ENCODE measurements at regions not wholly inside any gene's neighbourhood (a gene's known extent, or its start where the extent isn't known, plus 50 kb on each side); places are given as distances from the start of the nearest gene placed in this dataset.

GRCh38 chrX:97860226-97860625, 976.5 kb downstream of the RPA4 start:
- TF ChIP-seq, protein P1, sequence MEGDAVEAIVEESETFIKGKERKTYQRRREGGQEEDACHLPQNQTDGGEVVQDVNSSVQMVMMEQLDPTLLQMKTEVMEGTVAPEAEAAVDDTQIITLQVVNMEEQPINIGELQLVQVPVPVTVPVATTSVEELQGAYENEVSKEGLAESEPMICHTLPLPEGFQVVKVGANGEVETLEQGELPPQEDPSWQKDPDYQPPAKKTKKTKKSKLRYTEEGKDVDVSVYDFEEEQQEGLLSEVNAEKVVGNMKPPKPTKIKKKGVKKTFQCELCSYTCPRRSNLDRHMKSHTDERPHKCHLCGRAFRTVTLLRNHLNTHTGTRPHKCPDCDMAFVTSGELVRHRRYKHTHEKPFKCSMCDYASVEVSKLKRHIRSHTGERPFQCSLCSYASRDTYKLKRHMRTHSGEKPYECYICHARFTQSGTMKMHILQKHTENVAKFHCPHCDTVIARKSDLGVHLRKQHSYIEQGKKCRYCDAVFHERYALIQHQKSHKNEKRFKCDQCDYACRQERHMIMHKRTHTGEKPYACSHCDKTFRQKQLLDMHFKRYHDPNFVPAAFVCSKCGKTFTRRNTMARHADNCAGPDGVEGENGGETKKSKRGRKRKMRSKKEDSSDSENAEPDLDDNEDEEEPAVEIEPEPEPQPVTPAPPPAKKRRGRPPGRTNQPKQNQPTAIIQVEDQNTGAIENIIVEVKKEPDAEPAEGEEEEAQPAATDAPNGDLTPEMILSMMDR (conservative IDR thresholded peaks at IDR 0.05; ENCODE audit: low read depth, low read length), result no peak
- TF ChIP-seq EZH2 (IDR thresholded peaks at IDR 0.05; ENCODE audit: borderline replicate concordance, low read depth, low read length, poor library complexity, severe bottlenecking), result no peak
